HEK293 (cell line): ENCODE measurements at regions not wholly inside any gene's neighbourhood (a gene's known extent, or its start where the extent isn't known, plus 50 kb on each side); places are given as distances from the start of the nearest gene placed in this dataset.

Experiments
- CTCF ChIA-PET: fragments of 350-600 bp; formaldehyde crosslinking; extraction: SDS; loops from one replicate; lab custom pipeline; 2021; ENCODE audit warnings: antibody characterized with exemption; lab: Yijun Ruan, JAX
- POLR2A ChIA-PET: fragments of 300-600 bp; formaldehyde crosslinking; extraction: SDS; loops from one replicate; lab custom pipeline; 2020; ENCODE audit warnings: antibody characterized with exemption, inconsistent platforms; lab: Yijun Ruan, JAX
- H3K27ac ChIP-seq: fragments of 200-500 bp; sonication (Bioruptor generic); 2 replicates; pipeline ENCODE4 v1.5.1; 2014; ENCODE audit warnings: low read depth, low read length, control low read depth, inconsistent platforms; ENCODE audit errors: extremely low read depth
- H3K36me3 ChIP-seq, 2 experiments: fragments of 200-500 bp in 1 of 2; sonication (Bioruptor generic) in 1 of 2; 1 replicate in 1 of 2; 2 replicates in 1 of 2; pipeline ENCODE4 v1.5.1; 2014 to 2017; ENCODE audit warnings: inconsistent platforms in 2 of 2, low read length in 2 of 2; ENCODE audit not compliant: control insufficient read depth in 2 of 2, insufficient read depth in 1 of 2
- H3K4me1 ChIP-seq: fragments of 200-500 bp; sonication (Bioruptor generic); 2 replicates; pipeline ENCODE4 v1.5.1; 2014; ENCODE audit warnings: mild to moderate bottlenecking, low read length, inconsistent platforms; ENCODE audit not compliant: control insufficient read depth, insufficient read depth
- H3K4me3 ChIP-seq: 2 replicates; pipeline ENCODE4 v1.5.1; 2011; ENCODE audit warnings: low read depth, mild to moderate bottlenecking, control low read depth, low read length, moderate library complexity
- H3K9me3 ChIP-seq: fragments of 200-500 bp; sonication (Bioruptor generic); 2 replicates; pipeline ENCODE4 v1.5.1; 2014; ENCODE audit warnings: low read depth, low read length, inconsistent platforms; ENCODE audit not compliant: control insufficient read depth, insufficient read depth
- EGR2 ChIP-seq: fragments of 450-650 bp; formaldehyde crosslinking; IDR thresholded peaks from 2 replicates; pipeline ENCODE4 v1.5.1; 2016; ENCODE audit warnings: low read depth, missing biosample characterization, missing genetic modification characterization
- KLF10 ChIP-seq: fragments of 450-650 bp; IDR thresholded peaks from 2 replicates; pipeline ENCODE4 v1.5.1; 2018; ENCODE audit warnings: missing biosample characterization, mild to moderate bottlenecking, missing genetic modification characterization
- KLF16 ChIP-seq: fragments of 450-650 bp; formaldehyde crosslinking; IDR thresholded peaks from 2 replicates; pipeline ENCODE4 v1.5.1; 2017; ENCODE audit warnings: missing biosample characterization, missing genetic modification characterization
- KLF8 ChIP-seq: fragments of 450-650 bp; formaldehyde crosslinking; IDR thresholded peaks from 2 replicates; pipeline ENCODE4 v1.5.1; 2016; ENCODE audit warnings: missing biosample characterization, missing genetic modification characterization
- OSR2 ChIP-seq: fragments of 450-650 bp; formaldehyde crosslinking; IDR thresholded peaks from 2 replicates; pipeline ENCODE4 v1.5.1; 2016; ENCODE audit warnings: missing biosample characterization, missing genetic modification characterization
- SCRT2 ChIP-seq: fragments of 450-650 bp; formaldehyde crosslinking; IDR thresholded peaks from 2 replicates; pipeline ENCODE4 v1.5.1; 2016; ENCODE audit warnings: missing biosample characterization, missing genetic modification characterization
- SP2 ChIP-seq: fragments of 450-650 bp; formaldehyde crosslinking; IDR thresholded peaks from 2 replicates; pipeline ENCODE4 v1.5.1; 2016; ENCODE audit warnings: missing biosample characterization, missing genetic modification characterization
- ZBTB17 ChIP-seq: fragments of 450-650 bp; formaldehyde crosslinking; IDR thresholded peaks from 2 replicates; pipeline ENCODE4 v1.5.1; 2016; ENCODE audit warnings: missing biosample characterization, missing genetic modification characterization
- ZNF114 ChIP-seq: fragments of 450-650 bp; formaldehyde crosslinking; IDR thresholded peaks from 2 replicates; pipeline ENCODE4 v1.5.0; 2017; ENCODE audit warnings: missing biosample characterization, missing genetic modification characterization
- ZNF16 ChIP-seq: fragments of 450-650 bp; formaldehyde crosslinking; IDR thresholded peaks from 2 replicates; pipeline ENCODE4 v1.5.1; 2016; ENCODE audit warnings: low read depth, missing biosample characterization, missing genetic modification characterization
- ZNF214 ChIP-seq: fragments of 450-650 bp; formaldehyde crosslinking; IDR thresholded peaks from 2 replicates; pipeline ENCODE4 v1.5.1; 2017; ENCODE audit warnings: missing biosample characterization, mild to moderate bottlenecking, missing genetic modification characterization, borderline replicate concordance
- ZNF37A ChIP-seq: fragments of 450-650 bp; IDR thresholded peaks from 2 replicates; pipeline ENCODE4 v1.5.1; 2018; ENCODE audit warnings: missing biosample characterization, missing genetic modification characterization
- ZNF544 ChIP-seq: fragments of 450-650 bp; formaldehyde crosslinking; IDR thresholded peaks from 2 replicates; pipeline ENCODE4 v1.5.0; 2017; ENCODE audit warnings: missing biosample characterization, missing genetic modification characterization
- ZNF843 ChIP-seq: fragments of 450-650 bp; formaldehyde crosslinking; IDR thresholded peaks from 2 replicates; pipeline ENCODE4 v1.5.1; 2016; ENCODE audit warnings: missing biosample characterization, missing genetic modification characterization
- TF ChIP-seq, protein P1 (sequence below): fragments of 450-650 bp; formaldehyde crosslinking; IDR thresholded peaks from 2 replicates; pipeline ENCODE4 v1.5.1; 2016; ENCODE audit warnings: missing biosample characterization, missing genetic modification characterization
- TF ChIP-seq, protein P2 (sequence below): fragments of 450-650 bp; formaldehyde crosslinking; IDR thresholded peaks from 2 replicates; pipeline ENCODE4 v1.5.1; 2017; ENCODE audit warnings: missing biosample characterization, missing genetic modification characterization
- TF ChIP-seq, protein P3 (sequence below): fragments of 450-650 bp; formaldehyde crosslinking; IDR thresholded peaks from 2 replicates; pipeline ENCODE4 v1.5.1; 2016; ENCODE audit warnings: missing biosample characterization, missing genetic modification characterization
- TF ChIP-seq, protein P4 (sequence below): fragments of 450-650 bp; formaldehyde crosslinking; IDR thresholded peaks from 2 replicates; pipeline ENCODE4 v1.5.1; 2016; ENCODE audit warnings: missing biosample characterization, missing genetic modification characterization, low read depth

DNA sequence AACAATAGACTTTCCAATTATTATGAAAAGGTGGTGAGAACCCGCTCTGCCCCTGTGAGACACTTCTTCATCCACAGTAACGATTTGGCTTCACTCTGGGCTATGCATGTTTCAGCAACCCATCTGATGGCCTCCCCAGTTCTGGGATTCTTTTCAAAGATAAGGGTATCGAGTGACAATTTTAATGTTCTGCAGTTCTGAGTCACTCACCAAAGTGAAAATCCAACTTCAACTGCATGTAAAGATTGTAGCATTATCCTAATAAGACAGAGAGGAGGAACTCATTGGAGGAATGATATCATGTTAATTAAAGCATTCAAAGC is 1078.3 kb upstream of the SEMA6A start:
- TF ChIP-seq ZNF214 (tag by site-specific recombination) (no peak), ZNF544 (no peak), ZNF843 (tag by site-specific recombination) (no peak), OSR2 (tag by site-specific recombination) (no peak), ZNF114 (no peak), KLF8 (tag by site-specific recombination) (no peak), SP2 (tag by site-specific recombination) (no peak), KLF10 (tag by site-specific recombination) (no peak), ZBTB17 (tag by site-specific recombination) (no peak), SCRT2 (tag by site-specific recombination) (no peak)
- TF ChIP-seq, protein P1, sequence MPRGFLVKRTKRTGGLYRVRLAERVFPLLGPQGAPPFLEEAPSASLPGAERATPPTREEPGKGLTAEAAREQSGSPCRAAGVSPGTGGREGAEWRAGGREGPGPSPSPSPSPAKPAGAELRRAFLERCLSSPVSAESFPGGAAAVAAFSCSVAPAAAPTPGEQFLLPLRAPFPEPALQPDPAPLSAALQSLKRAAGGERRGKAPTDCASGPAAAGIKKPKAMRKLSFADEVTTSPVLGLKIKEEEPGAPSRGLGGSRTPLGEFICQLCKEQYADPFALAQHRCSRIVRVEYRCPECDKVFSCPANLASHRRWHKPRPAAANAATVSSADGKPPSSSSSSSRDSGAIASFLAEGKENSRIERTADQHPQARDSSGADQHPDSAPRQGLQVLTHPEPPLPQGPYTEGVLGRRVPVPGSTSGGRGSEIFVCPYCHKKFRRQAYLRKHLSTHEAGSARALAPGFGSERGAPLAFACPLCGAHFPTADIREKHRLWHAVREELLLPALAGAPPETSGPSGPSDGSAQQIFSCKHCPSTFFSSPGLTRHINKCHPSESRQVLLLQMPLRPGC (tag by site-specific recombination): no peak
- TF ChIP-seq, protein P2, sequence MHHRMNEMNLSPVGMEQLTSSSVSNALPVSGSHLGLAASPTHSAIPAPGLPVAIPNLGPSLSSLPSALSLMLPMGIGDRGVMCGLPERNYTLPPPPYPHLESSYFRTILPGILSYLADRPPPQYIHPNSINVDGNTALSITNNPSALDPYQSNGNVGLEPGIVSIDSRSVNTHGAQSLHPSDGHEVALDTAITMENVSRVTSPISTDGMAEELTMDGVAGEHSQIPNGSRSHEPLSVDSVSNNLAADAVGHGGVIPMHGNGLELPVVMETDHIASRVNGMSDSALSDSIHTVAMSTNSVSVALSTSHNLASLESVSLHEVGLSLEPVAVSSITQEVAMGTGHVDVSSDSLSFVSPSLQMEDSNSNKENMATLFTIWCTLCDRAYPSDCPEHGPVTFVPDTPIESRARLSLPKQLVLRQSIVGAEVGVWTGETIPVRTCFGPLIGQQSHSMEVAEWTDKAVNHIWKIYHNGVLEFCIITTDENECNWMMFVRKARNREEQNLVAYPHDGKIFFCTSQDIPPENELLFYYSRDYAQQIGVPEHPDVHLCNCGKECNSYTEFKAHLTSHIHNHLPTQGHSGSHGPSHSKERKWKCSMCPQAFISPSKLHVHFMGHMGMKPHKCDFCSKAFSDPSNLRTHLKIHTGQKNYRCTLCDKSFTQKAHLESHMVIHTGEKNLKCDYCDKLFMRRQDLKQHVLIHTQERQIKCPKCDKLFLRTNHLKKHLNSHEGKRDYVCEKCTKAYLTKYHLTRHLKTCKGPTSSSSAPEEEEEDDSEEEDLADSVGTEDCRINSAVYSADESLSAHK: no peak
- TF ChIP-seq, protein P3, sequence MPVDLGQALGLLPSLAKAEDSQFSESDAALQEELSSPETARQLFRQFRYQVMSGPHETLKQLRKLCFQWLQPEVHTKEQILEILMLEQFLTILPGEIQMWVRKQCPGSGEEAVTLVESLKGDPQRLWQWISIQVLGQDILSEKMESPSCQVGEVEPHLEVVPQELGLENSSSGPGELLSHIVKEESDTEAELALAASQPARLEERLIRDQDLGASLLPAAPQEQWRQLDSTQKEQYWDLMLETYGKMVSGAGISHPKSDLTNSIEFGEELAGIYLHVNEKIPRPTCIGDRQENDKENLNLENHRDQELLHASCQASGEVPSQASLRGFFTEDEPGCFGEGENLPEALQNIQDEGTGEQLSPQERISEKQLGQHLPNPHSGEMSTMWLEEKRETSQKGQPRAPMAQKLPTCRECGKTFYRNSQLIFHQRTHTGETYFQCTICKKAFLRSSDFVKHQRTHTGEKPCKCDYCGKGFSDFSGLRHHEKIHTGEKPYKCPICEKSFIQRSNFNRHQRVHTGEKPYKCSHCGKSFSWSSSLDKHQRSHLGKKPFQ: no peak
- TF ChIP-seq, protein P4, sequence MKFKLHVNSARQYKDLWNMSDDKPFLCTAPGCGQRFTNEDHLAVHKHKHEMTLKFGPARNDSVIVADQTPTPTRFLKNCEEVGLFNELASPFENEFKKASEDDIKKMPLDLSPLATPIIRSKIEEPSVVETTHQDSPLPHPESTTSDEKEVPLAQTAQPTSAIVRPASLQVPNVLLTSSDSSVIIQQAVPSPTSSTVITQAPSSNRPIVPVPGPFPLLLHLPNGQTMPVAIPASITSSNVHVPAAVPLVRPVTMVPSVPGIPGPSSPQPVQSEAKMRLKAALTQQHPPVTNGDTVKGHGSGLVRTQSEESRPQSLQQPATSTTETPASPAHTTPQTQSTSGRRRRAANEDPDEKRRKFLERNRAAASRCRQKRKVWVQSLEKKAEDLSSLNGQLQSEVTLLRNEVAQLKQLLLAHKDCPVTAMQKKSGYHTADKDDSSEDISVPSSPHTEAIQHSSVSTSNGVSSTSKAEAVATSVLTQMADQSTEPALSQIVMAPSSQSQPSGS (tag by site-specific recombination): no peak
- Histone ChIP-seq H3K36me3 (no peaks in the 10 kb centered on the region), H3K4me3 (no peak overlapping the region), H3K4me1 (no peaks in the 10 kb centered on the region), H3K9me3 (no peaks in the 10 kb centered on the region), H3K27ac (no peak overlapping the region)
- ChIA-PET CTCF (no interaction called here), POLR2A (no interaction called here)

DNA sequence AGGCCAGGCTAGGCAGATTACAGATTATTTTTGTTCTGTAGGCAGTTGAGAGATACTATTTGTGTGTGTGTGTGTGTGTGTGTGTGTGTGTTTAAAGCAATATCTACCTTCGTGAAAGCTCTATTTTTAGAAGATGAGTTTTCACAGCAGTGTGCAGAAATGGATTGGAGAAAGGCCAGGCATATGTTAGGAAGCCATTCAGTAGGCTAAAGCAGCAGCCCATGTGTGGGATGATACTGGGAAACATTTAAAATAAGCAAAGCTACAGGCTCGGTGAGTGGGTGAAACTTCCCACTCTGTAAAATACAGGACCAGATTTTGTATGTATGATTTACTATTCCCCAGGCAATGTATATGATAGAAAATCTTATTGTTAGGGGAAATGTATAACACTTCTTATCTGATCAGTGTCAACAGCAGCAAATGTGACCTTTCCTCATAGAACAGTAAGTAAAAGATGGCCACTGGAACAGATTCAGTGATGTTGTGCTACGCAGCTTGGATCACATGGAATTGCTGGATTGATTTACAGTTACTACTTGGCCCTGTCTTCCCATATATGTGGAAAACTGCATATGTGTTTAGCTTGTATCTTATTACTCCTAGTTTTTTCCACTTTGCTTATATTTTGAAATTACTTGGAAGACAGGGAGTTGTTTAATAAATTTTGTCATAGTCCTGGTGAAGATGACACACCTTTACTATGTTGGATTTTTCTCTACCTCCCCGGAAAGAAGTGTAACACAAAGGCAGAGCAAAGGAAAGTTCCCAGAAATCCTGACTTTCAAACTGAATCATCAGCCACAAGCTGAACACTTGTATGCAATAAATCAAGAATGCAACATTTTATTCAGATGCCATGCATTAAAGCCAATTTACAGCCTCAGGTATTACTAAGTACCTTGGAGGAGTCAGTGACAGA is 1077.7 kb upstream of the SEMA6A start:
- Histone ChIP-seq H3K4me1 (no peaks in the 10 kb centered on the region), H3K27ac (no peak overlapping the region), H3K9me3 (no peaks in the 10 kb centered on the region), H3K36me3 (no peaks in the 10 kb centered on the region), H3K4me3 (no peak overlapping the region)
- CTCF ChIA-PET: no interaction called here
- TF ChIP-seq ZNF37A (tag by site-specific recombination) (no peak), ZNF16 (tag by site-specific recombination) (no peak), EGR2 (0 out of 2 replicates have a peak, but pooled peaks have one; percentile 22), KLF16 (tag by site-specific recombination) (no peak)
- POLR2A ChIA-PET: no interaction called here
